ENCODE measurements at regions not wholly inside any gene's neighbourhood (a gene's known extent, or its start where the extent isn't known, plus 50 kb on each side); places are given as distances from the start of the nearest gene placed in this dataset.

- Histone ChIP-seq H3K27ac (no peak overlapping the region), H3K27me3 (no peaks in the 10 kb centered on the region), H3K9me3 (no peaks in the 10 kb centered on the region), H3K4me1 (no peaks in the 10 kb centered on the region), H3K4me3 (no peak overlapping the region), H3K36me3 (no peaks in the 10 kb centered on the region)
- TF ChIP-seq POLR2A (IDR thresholded peaks at IDR 0.05), result no peak
- no peak for TF ChIP-seq POLR2AphosphoS5 (IDR thresholded peaks at IDR 0.05)
- TF ChIP-seq EP300 (IDR thresholded peaks at IDR 0.05), result no peak
- no peak for TF ChIP-seq CTCF (IDR thresholded peaks at IDR 0.05)
- no peak for DNase-seq (ENCODE audit: low spot score in 2 of 2)
- WGBS, result 80% methylated on average over 4 of the region's 4 CpGs
These were observed 157.7 kb upstream of the SLC24A2 start for GRCh38 chr9:19946441-19947109.

GRCh38 chr9:19941874-19942273, 153.0 kb upstream of the SLC24A2 start:
- Histone ChIP-seq H3K4me1 (no peaks in the 10 kb centered on the region), H3K36me3 (no peaks in the 10 kb centered on the region), H3K27ac (no peak overlapping the region), H3K27me3 (no peaks in the 10 kb centered on the region), H3K4me3 (no peak overlapping the region), H3K9me3 (no peaks in the 10 kb centered on the region)
- 86% methylated on average over 2 of the region's 2 CpGs for WGBS
- DNase-seq (ENCODE audit: low spot score in 2 of 2), result no peak
- TF ChIP-seq POLR2AphosphoS5 (IDR thresholded peaks at IDR 0.05) (no peak), EP300 (IDR thresholded peaks at IDR 0.05) (no peak), POLR2A (IDR thresholded peaks at IDR 0.05) (no peak), CTCF (IDR thresholded peaks at IDR 0.05) (no peak)

- Histone ChIP-seq H3K27ac (no peak overlapping the region), H3K36me3 (no peaks in the 10 kb centered on the region), H3K9me3 (no peaks in the 10 kb centered on the region), H3K27me3 (no peaks in the 10 kb centered on the region), H3K4me3 (no peak overlapping the region), H3K4me1 (no peaks in the 10 kb centered on the region)
- TF ChIP-seq POLR2A (IDR thresholded peaks at IDR 0.05), result no peak
- no peak for TF ChIP-seq CTCF (IDR thresholded peaks at IDR 0.05)
- no peak for TF ChIP-seq POLR2AphosphoS5 (IDR thresholded peaks at IDR 0.05)
- TF ChIP-seq EP300 (IDR thresholded peaks at IDR 0.05), result no peak
- 71% methylated on average over 2 of the region's 2 CpGs for WGBS
- DNase-seq (ENCODE audit: low spot score in 2 of 2), result no peak
These were observed 152.1 kb upstream of the SLC24A2 start for GRCh38 chr9:19940811-19941535.

GRCh38 chr9:19939734-19940278, 151.0 kb upstream of the SLC24A2 start:
- H3K4me1 ChIP-seq, result peaks cover under 1% of the 10 kb centered on the region
- 54% methylated on average over 5 of the region's 5 CpGs for whole genome bisulfite sequencing
- no peaks in the 10 kb centered on the region for H3K9me3 ChIP-seq
- DNase-seq (ENCODE audit: low spot score in 2 of 2), result no peak
- no peak overlapping the region for H3K4me3 ChIP-seq
- no peak for TF ChIP-seq POLR2A (IDR thresholded peaks at IDR 0.05)
- TF ChIP-seq EP300 (IDR thresholded peaks at IDR 0.05), result no peak
- no peak for TF ChIP-seq POLR2AphosphoS5 (IDR thresholded peaks at IDR 0.05)
- no peak for TF ChIP-seq CTCF (IDR thresholded peaks at IDR 0.05)
- H3K27me3 ChIP-seq, result no peaks in the 10 kb centered on the region
- no peaks in the 10 kb centered on the region for H3K36me3 ChIP-seq
- H3K27ac ChIP-seq, result no peak overlapping the region

GRCh38 chr9:19938990-19939733, 150.3 kb upstream of the SLC24A2 start:
- Histone ChIP-seq H3K9me3 (no peaks in the 10 kb centered on the region), H3K4me1 (peaks cover 7% of the 10 kb centered on the region), H3K36me3 (no peaks in the 10 kb centered on the region), H3K27ac (no peak overlapping the region), H3K27me3 (no peaks in the 10 kb centered on the region), H3K4me3 (no peak overlapping the region)
- 85% methylated on average over 6 of the region's 6 CpGs for WGBS
- no peak for DNase-seq (ENCODE audit: low spot score in 2 of 2)
- no peak for TF ChIP-seq POLR2A (IDR thresholded peaks at IDR 0.05)
- no peak for TF ChIP-seq CTCF (IDR thresholded peaks at IDR 0.05)

Data from suprapubic skin (tissue), 4 donors.